ENCODE measurements at regions not wholly inside any gene's neighbourhood (a gene's known extent, or its start where the extent isn't known, plus 50 kb on each side); places are given as distances from the start of the nearest gene placed in this dataset.

- Histone ChIP-seq H3K4me2 (ENCODE audit: insufficient read depth, low read length) (no peak overlapping the region), H2AFZ (ENCODE audit: low read depth, low read length) (no peak overlapping the region), H3K9me3 (replicated peaks; ENCODE audit: control insufficient read depth, insufficient read depth, low read length) (no peaks in the 10 kb centered on the region), H4K20me1 (replicated peaks; ENCODE audit: control insufficient read depth, extremely low read depth, insufficient read depth, low read length) (no peaks in the 10 kb centered on the region), H3K4me3 (replicated peaks in 1 of 3; ENCODE audit: insufficient read depth in 1 of 3, low read depth in 1 of 3, low read length in 3 of 3) (no peak overlapping the region), H3K36me3 (ENCODE audit: control insufficient read depth in 2 of 2, extremely low read depth in 1 of 2, insufficient read depth in 2 of 2, low read length in 2 of 2) (no peaks in the 10 kb centered on the region), H3K9ac (replicated peaks; ENCODE audit: extremely low read depth, insufficient read depth, low read length) (no peak overlapping the region), H3K27me3 (ENCODE audit: control insufficient read depth in 2 of 2, insufficient read depth in 2 of 2, low read length in 2 of 2) (no peaks in the 10 kb centered on the region), H3K27ac (ENCODE audit: insufficient read depth, low read depth, low read length) (no peak overlapping the region), H3K79me2 (ENCODE audit: control insufficient read depth, insufficient read depth, low read length) (no peaks in the 10 kb centered on the region), H3K4me1 (ENCODE audit: control insufficient read depth, extremely low read depth, insufficient read depth, low read length) (no peaks in the 10 kb centered on the region), H3K9me1 (replicated peaks; ENCODE audit: control insufficient read depth, extremely low read depth, insufficient read depth, low read length) (peaks cover 2% of the 10 kb centered on the region)
- TF ChIP-seq CTCF (IDR thresholded peaks at IDR 0.05; ENCODE audit: extremely low read depth in 1 of 2, insufficient read depth in 1 of 2, low read depth in 1 of 2, low read length in 2 of 2) (no peak), EZH2 (IDR thresholded peaks at IDR 0.05; ENCODE audit: borderline replicate concordance, low read depth, low read length, severe bottlenecking) (no peak), FOS (IDR thresholded peaks at IDR 0.05; ENCODE audit: borderline replicate concordance, insufficient read depth, low read length) (no peak), JUN (IDR thresholded peaks at IDR 0.05; ENCODE audit: borderline replicate concordance, insufficient read depth, insufficient read length, low read depth) (no peak), MAX (IDR thresholded peaks at IDR 0.05; ENCODE audit: insufficient read depth, insufficient read length) (no peak), POLR2A (IDR thresholded peaks at IDR 0.05; ENCODE audit: low read depth, low read length) (no peak), MYC (IDR thresholded peaks at IDR 0.05; ENCODE audit: low read depth, low read length) (no peak)
- ChIA-PET CTCF (interaction anchor here (1.0 kb wide), 1 partner anchor 9 kb away, joined by 4 read pairs; no protein-coding TSS in a partner anchor), POLR2A (no interaction called here)
- dilution Hi-C loops (cut with MboI; ENCODE audit: extremely low pct_ligation_motif_present, low sequenced_read_pairs) (no loop called here), intact Hi-C loops (cut with micrococcal nuclease) (no loop called here)
- no TSS peak for BruUV-seq (replicated peaks)
- FAIRE-seq: no peak
- DNase-seq (ENCODE audit: low read depth, low spot score): peak; percentile 70
Observed at GRCh38 chr12:86613311-86613710, 357.1 kb upstream of the MGAT4C start.

All from endothelial cell of umbilical vein (primary cell).